ENCODE measurements at regions not wholly inside any gene's neighbourhood (a gene's known extent, or its start where the extent isn't known, plus 50 kb on each side); places are given as distances from the start of the nearest gene placed in this dataset.
"Not testable (repeated sequence)": the region's sequence is repeated elsewhere in the genome, so short reads cannot be mapped to it uniquely, and the experiment has no call there.

GRCh38 chr14:87286826-87287225, 706.2 kb downstream of the GALC start:
- no peak for DNase-seq

GRCh38 chr14:87286191-87286590, 706.8 kb downstream of the GALC start:
- no peak for DNase-seq

- no peak for DNase-seq
Measured at GRCh38 chr14:87285506-87285905, 707.5 kb downstream of the GALC start.

- no peak for DNase-seq
Measured at GRCh38 chr14:87283547-87283946, 709.4 kb downstream of the GALC start.

- DNase-seq, result no peak
Measured at GRCh38 chr14:87282266-87282665, 710.7 kb downstream of the GALC start.

GRCh38 chr14:87278415-87278814, 714.6 kb downstream of the GALC start:
- DNase-seq, result no peak

GRCh38 chr14:87271331-87271730, 721.7 kb downstream of the GALC start:
- DNase-seq, result no peak

GRCh38 chr14:87268997-87269396, 724.0 kb downstream of the GALC start:
- DNase-seq, result no peak

GRCh38 chr14:87264796-87265195, 728.2 kb downstream of the GALC start:
- DNase-seq, result no peak

- DNase-seq, result no peak
Measured at GRCh38 chr14:87264272-87264785, 728.7 kb downstream of the GALC start.

- DNase-seq, result no peak
Measured at GRCh38 chr14:87261621-87262020, 731.4 kb downstream of the GALC start.

- no peak for DNase-seq
Measured at GRCh38 chr14:87260460-87260859, 732.5 kb downstream of the GALC start.

- no peak for DNase-seq
Measured at GRCh38 chr14:87257421-87257820, 735.6 kb downstream of the GALC start.

GRCh38 chr14:87255058-87255457, 737.9 kb downstream of the GALC start:
- DNase-seq, result no peak

- DNase-seq, result no peak
Measured at GRCh38 chr14:87254331-87254874, 738.6 kb downstream of the GALC start.

- DNase-seq, result not testable (repeated sequence)
Measured at GRCh38 chr14:87253791-87254190, 739.2 kb downstream of the GALC start.

- no peak for DNase-seq
Measured at GRCh38 chr14:87252103-87252502, 740.9 kb downstream of the GALC start.

- no peak for DNase-seq
Measured at GRCh38 chr14:87251011-87251410, 742.0 kb downstream of the GALC start.

- no peak for DNase-seq
Measured at GRCh38 chr14:87241018-87241768, 751.8 kb downstream of the GALC start.

- not testable (repeated sequence) for DNase-seq
Measured at GRCh38 chr14:87240319-87240718, 752.7 kb downstream of the GALC start.

- DNase-seq, result no peak
Measured at GRCh38 chr14:87233806-87234384, 759.1 kb downstream of the GALC start.

GRCh38 chr14:87233266-87233665, 759.7 kb downstream of the GALC start:
- no peak for DNase-seq

GRCh38 chr14:87231336-87232026, 761.5 kb downstream of the GALC start:
- no peak for DNase-seq

GRCh38 chr14:87230726-87231125, 762.3 kb downstream of the GALC start:
- DNase-seq, result no peak
